ENCODE measurements at regions not wholly inside any gene's neighbourhood (a gene's known extent, or its start where the extent isn't known, plus 50 kb on each side); places are given as distances from the start of the nearest gene placed in this dataset.
"Not testable (repeated sequence)": the region's sequence is repeated elsewhere in the genome, so short reads cannot be mapped to it uniquely, and the experiment has no call there.

GRCh38 chr2:65914244-65914786 is 481.9 kb upstream of the SPRED2 start:
- no peaks in the 10 kb centered on the region for H3K36me3 ChIP-seq (ENCODE audit: insufficient read depth, low read length)
- no peaks in the 10 kb centered on the region for H3K4me1 ChIP-seq (ENCODE audit: insufficient read depth, low read length)
- H3K79me2 ChIP-seq (ENCODE audit: insufficient read depth, low read length) = no peaks in the 10 kb centered on the region
- H3K27ac ChIP-seq (ENCODE audit: low read length) = no peak overlapping the region
- no peaks in the 10 kb centered on the region for H4K20me1 ChIP-seq (ENCODE audit: insufficient read depth, low read length)
- H3K4me2 ChIP-seq (ENCODE audit: insufficient read depth, low read length) = no peak overlapping the region
- no peak for TF ChIP-seq CTCF (IDR thresholded peaks at IDR 0.05; ENCODE audit: borderline replicate concordance, extremely low read depth, low read length, poor library complexity, severe bottlenecking)
- no peak for TF ChIP-seq EZH2 (IDR thresholded peaks at IDR 0.05; ENCODE audit: borderline replicate concordance, low read depth, low read length, severe bottlenecking)
- H3K9ac ChIP-seq (ENCODE audit: low read depth, low read length) = no peak overlapping the region
- H3K27me3 ChIP-seq (ENCODE audit: insufficient read depth, low read length, poor library complexity) = peaks cover 4% of the 10 kb centered on the region
- no peak overlapping the region for H2AFZ ChIP-seq (ENCODE audit: low read depth, low read length)
- ATAC-seq (ENCODE audit: insufficient read depth, low read depth) = no peak
- DNase-seq = no peak
- no peaks in the 10 kb centered on the region for H3K9me3 ChIP-seq (ENCODE audit: insufficient read depth, low read length, severe bottlenecking)
- no peak overlapping the region for H3K4me3 ChIP-seq (ENCODE audit: low read depth in 1 of 2, low read length in 2 of 2)

GRCh38 chr2:65913813-65914212 is 481.4 kb upstream of the SPRED2 start:
- H3K36me3 ChIP-seq (ENCODE audit: insufficient read depth, low read length) = no peaks in the 10 kb centered on the region
- H4K20me1 ChIP-seq (ENCODE audit: insufficient read depth, low read length) = no peaks in the 10 kb centered on the region
- DNase-seq = no peak
- H3K4me2 ChIP-seq (ENCODE audit: insufficient read depth, low read length) = no peak overlapping the region
- no peak overlapping the region for H3K27ac ChIP-seq (ENCODE audit: low read length)
- no peak overlapping the region for H3K4me3 ChIP-seq (ENCODE audit: low read depth in 1 of 2, low read length in 2 of 2)
- no peak overlapping the region for H2AFZ ChIP-seq (ENCODE audit: low read depth, low read length)
- ATAC-seq (ENCODE audit: insufficient read depth, low read depth) = no peak
- H3K27me3 ChIP-seq (ENCODE audit: insufficient read depth, low read length, poor library complexity) = peaks cover 4% of the 10 kb centered on the region
- TF ChIP-seq EZH2 (IDR thresholded peaks at IDR 0.05; ENCODE audit: borderline replicate concordance, low read depth, low read length, severe bottlenecking) = no peak
- no peak for TF ChIP-seq CTCF (IDR thresholded peaks at IDR 0.05; ENCODE audit: borderline replicate concordance, extremely low read depth, low read length, poor library complexity, severe bottlenecking)
- H3K9me3 ChIP-seq (ENCODE audit: insufficient read depth, low read length, severe bottlenecking) = no peaks in the 10 kb centered on the region
- no peak overlapping the region for H3K9ac ChIP-seq (ENCODE audit: low read depth, low read length)
- H3K4me1 ChIP-seq (ENCODE audit: insufficient read depth, low read length) = no peaks in the 10 kb centered on the region
- no peaks in the 10 kb centered on the region for H3K79me2 ChIP-seq (ENCODE audit: insufficient read depth, low read length)

GRCh38 chr2:65901756-65902155 is 469.4 kb upstream of the SPRED2 start:
- no peak for TF ChIP-seq CTCF (IDR thresholded peaks at IDR 0.05; ENCODE audit: borderline replicate concordance, extremely low read depth, low read length, poor library complexity, severe bottlenecking)
- TF ChIP-seq EZH2 (IDR thresholded peaks at IDR 0.05; ENCODE audit: borderline replicate concordance, low read depth, low read length, severe bottlenecking) = no peak
- H3K27me3 ChIP-seq (ENCODE audit: insufficient read depth, low read length, poor library complexity) = no peaks in the 10 kb centered on the region
- H3K4me3 ChIP-seq (ENCODE audit: low read depth in 1 of 2, low read length in 2 of 2) = no peak overlapping the region
- H4K20me1 ChIP-seq (ENCODE audit: insufficient read depth, low read length) = no peaks in the 10 kb centered on the region
- H3K9me3 ChIP-seq (ENCODE audit: insufficient read depth, low read length, severe bottlenecking) = no peaks in the 10 kb centered on the region
- ATAC-seq (ENCODE audit: insufficient read depth, low read depth) = no peak
- no peak overlapping the region for H3K27ac ChIP-seq (ENCODE audit: low read length)
- no peak overlapping the region for H2AFZ ChIP-seq (ENCODE audit: low read depth, low read length)
- no peaks in the 10 kb centered on the region for H3K4me1 ChIP-seq (ENCODE audit: insufficient read depth, low read length)
- no peak for DNase-seq
- no peaks in the 10 kb centered on the region for H3K79me2 ChIP-seq (ENCODE audit: insufficient read depth, low read length)
- H3K4me2 ChIP-seq (ENCODE audit: insufficient read depth, low read length) = no peak overlapping the region
- H3K9ac ChIP-seq (ENCODE audit: low read depth, low read length) = no peak overlapping the region
- no peaks in the 10 kb centered on the region for H3K36me3 ChIP-seq (ENCODE audit: insufficient read depth, low read length)

- TF ChIP-seq EZH2 (IDR thresholded peaks at IDR 0.05; ENCODE audit: borderline replicate concordance, low read depth, low read length, severe bottlenecking) = no peak
- TF ChIP-seq CTCF (IDR thresholded peaks at IDR 0.05; ENCODE audit: borderline replicate concordance, extremely low read depth, low read length, poor library complexity, severe bottlenecking) = no peak
- H2AFZ ChIP-seq (ENCODE audit: low read depth, low read length) = no peak overlapping the region
Observed at GRCh38 chr2:65896446-65896845, 464.0 kb upstream of the SPRED2 start.

GRCh38 chr2:65890131-65890530 is 457.7 kb upstream of the SPRED2 start:
- H3K4me2 ChIP-seq (ENCODE audit: insufficient read depth, low read length); ATAC-seq (ENCODE audit: insufficient read depth, low read depth); H3K27ac ChIP-seq (ENCODE audit: low read length); H3K4me1 ChIP-seq (ENCODE audit: insufficient read depth, low read length); H3K27me3 ChIP-seq (ENCODE audit: insufficient read depth, low read length, poor library complexity); H3K9ac ChIP-seq (ENCODE audit: low read depth, low read length); H3K4me3 ChIP-seq (ENCODE audit: low read depth in 1 of 2, low read length in 2 of 2); DNase-seq; H2AFZ ChIP-seq (ENCODE audit: low read depth, low read length); H3K79me2 ChIP-seq (ENCODE audit: insufficient read depth, low read length); H4K20me1 ChIP-seq (ENCODE audit: insufficient read depth, low read length); H3K36me3 ChIP-seq (ENCODE audit: insufficient read depth, low read length); H3K9me3 ChIP-seq (ENCODE audit: insufficient read depth, low read length, severe bottlenecking): not testable (repeated sequence)

More at GRCh38 chr2:65896446-65896845, 464.0 kb upstream of the SPRED2 start:
- Histone ChIP-seq H3K4me2 (ENCODE audit: insufficient read depth, low read length) (no peak overlapping the region), H3K9ac (ENCODE audit: low read depth, low read length) (no peak overlapping the region), H3K4me3 (ENCODE audit: low read depth in 1 of 2, low read length in 2 of 2) (no peak overlapping the region), H3K4me1 (ENCODE audit: insufficient read depth, low read length) (no peaks in the 10 kb centered on the region), H3K27ac (ENCODE audit: low read length) (no peak overlapping the region), H3K79me2 (ENCODE audit: insufficient read depth, low read length) (no peaks in the 10 kb centered on the region), H4K20me1 (ENCODE audit: insufficient read depth, low read length) (no peaks in the 10 kb centered on the region), H3K9me3 (ENCODE audit: insufficient read depth, low read length, severe bottlenecking) (no peaks in the 10 kb centered on the region), H3K36me3 (ENCODE audit: insufficient read depth, low read length) (no peaks in the 10 kb centered on the region), H3K27me3 (ENCODE audit: insufficient read depth, low read length, poor library complexity) (no peaks in the 10 kb centered on the region)
- DNase-seq = no peak
- no peak for ATAC-seq (ENCODE audit: insufficient read depth, low read depth)
